Ishikawa (cell line): ENCODE measurements at regions not wholly inside any gene's neighbourhood (a gene's known extent, or its start where the extent isn't known, plus 50 kb on each side); places are given as distances from the start of the nearest gene placed in this dataset.

Source experiments
- CEBPB ChIP-seq: IDR thresholded peaks from 2 replicates; pipeline ENCODE4 v1.6.1; 2012
- CREB1 ChIP-seq: IDR thresholded peaks from 2 replicates; pipeline ENCODE4 v1.6.1; 2012; ENCODE audit warnings: low read depth
- EGR1 ChIP-seq: IDR thresholded peaks from 2 replicates; pipeline ENCODE4 v1.6.1; 2012
- EP300 ChIP-seq: IDR thresholded peaks from 2 replicates; pipeline ENCODE4 v1.6.1; 2012; ENCODE audit warnings: borderline replicate concordance
- FOXM1 ChIP-seq: IDR thresholded peaks from 2 replicates; pipeline ENCODE4 v1.6.1; 2012; ENCODE audit warnings: low read depth, borderline replicate concordance
- MAX ChIP-seq: IDR thresholded peaks from 2 replicates; pipeline ENCODE4 v1.6.1; 2012
- NFIC ChIP-seq: IDR thresholded peaks from 2 replicates; pipeline ENCODE4 v1.6.1; 2012
- RAD21 ChIP-seq: IDR thresholded peaks from 2 replicates; pipeline ENCODE4 v1.6.1; 2012; ENCODE audit warnings: low read depth
- REST ChIP-seq: IDR thresholded peaks from 2 replicates; pipeline ENCODE4 v1.6.1; 2012; ENCODE audit warnings: low read depth, mild to moderate bottlenecking
- TAF1 ChIP-seq: IDR thresholded peaks from 2 replicates; pipeline ENCODE4 v1.6.1; 2012; ENCODE audit warnings: low read depth, mild to moderate bottlenecking
- TCF12 ChIP-seq: IDR thresholded peaks from 2 replicates; pipeline ENCODE4 v1.6.1; 2012; ENCODE audit warnings: low read depth
- TEAD4 ChIP-seq: IDR thresholded peaks from 2 replicates; pipeline ENCODE4 v1.6.1; 2012
- USF1 ChIP-seq: IDR thresholded peaks from 2 replicates; pipeline ENCODE4 v1.6.1; 2012
- YY1 ChIP-seq: IDR thresholded peaks from 2 replicates; pipeline ENCODE4 v1.6.1; 2012; ENCODE audit warnings: low read depth
- ZBTB7A ChIP-seq: IDR thresholded peaks from 2 replicates; pipeline ENCODE4 v1.6.1; 2012; ENCODE audit warnings: low read depth

GRCh38 chr1:106502659-106503058 lies 553.8 kb upstream of the PRMT6 start:
- TF ChIP-seq CREB1: no peak
- no peak for TF ChIP-seq REST
- no peak for TF ChIP-seq ZBTB7A
- TF ChIP-seq USF1: no peak
- TF ChIP-seq TCF12: no peak
- TF ChIP-seq EP300: no peak
- TF ChIP-seq FOXM1: no peak
- TF ChIP-seq NFIC: no peak
- no peak for TF ChIP-seq EGR1
- TF ChIP-seq CEBPB: no peak
- no peak for TF ChIP-seq RAD21
- no peak for TF ChIP-seq YY1

GRCh38 chr1:106515375-106515774 lies 541.1 kb upstream of the PRMT6 start:
- TF ChIP-seq CREB1 (no peak), RAD21 (no peak), YY1 (no peak)

- TF ChIP-seq TCF12: no peak
Measured at GRCh38 chr1:106517224-106517623, 539.2 kb upstream of the PRMT6 start.

GRCh38 chr1:106523497-106523896 lies 533.0 kb upstream of the PRMT6 start:
- TF ChIP-seq YY1 (no peak), MAX (no peak), EGR1 (no peak), CREB1 (no peak), NFIC (no peak), TAF1 (no peak)

- TF ChIP-seq EGR1 (no peak), TCF12 (no peak), RAD21 (no peak), NFIC (no peak), FOXM1 (no peak), TEAD4 (no peak), MAX (no peak), ZBTB7A (no peak), YY1 (no peak), CEBPB (no peak), EP300 (no peak), REST (no peak), TAF1 (no peak), USF1 (no peak), CREB1 (no peak)
Measured at GRCh38 chr1:106524631-106525030, 531.8 kb upstream of the PRMT6 start.

GRCh38 chr1:106526650-106527049 lies 529.8 kb upstream of the PRMT6 start:
- TF ChIP-seq CEBPB (no peak), YY1 (no peak), NFIC (no peak), EP300 (no peak), TAF1 (no peak), TCF12 (no peak), REST (no peak), CREB1 (no peak), ZBTB7A (no peak), EGR1 (no peak), RAD21 (no peak), MAX (no peak), FOXM1 (no peak), USF1 (no peak), TEAD4 (no peak)
